Stomach (tissue), 8 donors: ENCODE measurements at regions not wholly inside any gene's neighbourhood (a gene's known extent, or its start where the extent isn't known, plus 50 kb on each side); places are given as distances from the start of the nearest gene placed in this dataset.

Experiments
- DNase-seq, 2 donors: peaks; one replicate each; pipeline versions ENCODE4 v3.0.0 to v3.0.0-alpha.2; 2013 to 2019
- H3K27ac ChIP-seq, 5 donors: fragments of 200-600 bp in 4 of 5; sonication (generic) in 4 of 5; one replicate each; pipeline ENCODE4 v1.5.1; 2013 to 2019; ENCODE audit warnings: mild to moderate bottlenecking in 1 of 5, moderate library complexity in 1 of 5
- H3K27me3 ChIP-seq, 3 donors: fragments of 200-600 bp; sonication (generic); one replicate each; pipeline ENCODE4 v1.5.1; 2017 to 2019; ENCODE audit warnings: mixed run types in 1 of 3
- H3K36me3 ChIP-seq, 4 donors: fragments of 200-600 bp; sonication (generic); 1 replicate in 3 of 4; 2 replicates in 1 of 4; pipeline ENCODE4 v1.5.1; 2016 to 2019
- H3K4me1 ChIP-seq, 4 donors: fragments of 200-600 bp; sonication (generic); one replicate each; pipeline ENCODE4 v1.5.1; 2016 to 2019
- H3K4me3 ChIP-seq, 4 donors: fragments of 200-600 bp; sonication (generic) in 3 of 4; one replicate each; pipeline ENCODE4 v1.5.1; 2016 to 2019; ENCODE audit warnings: mild to moderate bottlenecking in 1 of 4
- H3K9me3 ChIP-seq, 4 donors: fragments of 200-600 bp; sonication (generic); one replicate each; pipeline ENCODE4 v1.5.1; 2016 to 2019
- EP300 ChIP-seq: sonication (generic); formaldehyde crosslinking; IDR thresholded peaks from one replicate; pipeline ENCODE4 v1.6.1; 2017; ENCODE audit warnings: antibody characterized with exemption
- POLR2A ChIP-seq, 4 donors: fragments of 450-650 bp; IDR thresholded peaks; one replicate each; pipeline ENCODE4 v1.6.1; 2016; ENCODE audit warnings: antibody characterized with exemption in 4 of 4, control low read depth in 2 of 4, mild to moderate bottlenecking in 1 of 4, moderate library complexity in 1 of 4
- POLR2AphosphoS5 ChIP-seq, 3 donors: sonication (generic); formaldehyde crosslinking; IDR thresholded peaks; one replicate each; pipeline ENCODE4 v1.6.1; 2016; ENCODE audit warnings: antibody characterized with exemption in 3 of 3
- WGBS, 5 donors: extraction: QIAGEN DNeasy Blood & Tissue Kit in 3 of 5; methylation state at CpG; one replicate each; pipeline versions ENCODE4 v1.1.5 to v1.1.7; 2013 to 2018; 5-methylcytosine and 5-hydroxymethylcytosine counted together
- intact Hi-C: fragments of 100-400 bp; cut with DNase I; formaldehyde crosslinking; loops from one replicate; pipeline ENCODE4 v1.15.1; 2023; ENCODE audit warnings: low total_unique reads
- TF ChIP-seq, protein P1 (sequence below), 7 experiments: fragments of 450-650 bp in 4 of 7; fragments of 200-600 bp in 3 of 7; sonication (generic) in 3 of 7; IDR thresholded peaks; one replicate each; pipeline ENCODE4 v1.5.1; 2016 to 2019; ENCODE audit warnings: antibody characterized with exemption in 7 of 7, control low read depth in 2 of 7, mild to moderate bottlenecking in 1 of 7
- donor health status: healthy with polysubstance abuse.
- donor health status: Bipolar disorder and iron deficiency.
- donor health status: healthy.

GRCh38 chr14:54182419-54183045 is 214.3 kb upstream of the CDKN3 start:
- TF ChIP-seq, protein P1, sequence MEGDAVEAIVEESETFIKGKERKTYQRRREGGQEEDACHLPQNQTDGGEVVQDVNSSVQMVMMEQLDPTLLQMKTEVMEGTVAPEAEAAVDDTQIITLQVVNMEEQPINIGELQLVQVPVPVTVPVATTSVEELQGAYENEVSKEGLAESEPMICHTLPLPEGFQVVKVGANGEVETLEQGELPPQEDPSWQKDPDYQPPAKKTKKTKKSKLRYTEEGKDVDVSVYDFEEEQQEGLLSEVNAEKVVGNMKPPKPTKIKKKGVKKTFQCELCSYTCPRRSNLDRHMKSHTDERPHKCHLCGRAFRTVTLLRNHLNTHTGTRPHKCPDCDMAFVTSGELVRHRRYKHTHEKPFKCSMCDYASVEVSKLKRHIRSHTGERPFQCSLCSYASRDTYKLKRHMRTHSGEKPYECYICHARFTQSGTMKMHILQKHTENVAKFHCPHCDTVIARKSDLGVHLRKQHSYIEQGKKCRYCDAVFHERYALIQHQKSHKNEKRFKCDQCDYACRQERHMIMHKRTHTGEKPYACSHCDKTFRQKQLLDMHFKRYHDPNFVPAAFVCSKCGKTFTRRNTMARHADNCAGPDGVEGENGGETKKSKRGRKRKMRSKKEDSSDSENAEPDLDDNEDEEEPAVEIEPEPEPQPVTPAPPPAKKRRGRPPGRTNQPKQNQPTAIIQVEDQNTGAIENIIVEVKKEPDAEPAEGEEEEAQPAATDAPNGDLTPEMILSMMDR (IDR thresholded peaks at IDR 0.05): no peak
- TF ChIP-seq POLR2AphosphoS5 (IDR thresholded peaks at IDR 0.05) (no peak), POLR2A (IDR thresholded peaks at IDR 0.05) (no peak)
- H3K36me3 ChIP-seq: no peaks in the 10 kb centered on the region
- 72 to 88% (median 84%) methylated on average over 2 of the region's 2 CpGs for WGBS, 5 donors
- no peaks in the 10 kb centered on the region for H3K9me3 ChIP-seq
- DNase-seq: no peak
- intact Hi-C loops: no loop called here
- peaks cover 0 to 16% (median 7%) of the 10 kb centered on the region in 4 donors for H3K4me1 ChIP-seq
- H3K27me3 ChIP-seq: no peaks in the 10 kb centered on the region
- no peak overlapping the region for H3K27ac ChIP-seq
- H3K4me3 ChIP-seq: no peak overlapping the region

GRCh38 chr14:54186821-54187763 is 209.7 kb upstream of the CDKN3 start:
- TF ChIP-seq POLR2AphosphoS5 (IDR thresholded peaks at IDR 0.05) (no peak), POLR2A (IDR thresholded peaks at IDR 0.05) (no peak), EP300 (no peak)
- TF ChIP-seq, protein P1 (IDR thresholded peaks at IDR 0.05): no peak
- H3K4me1 ChIP-seq: peaks cover 0 to 18% (median 3%) of the 10 kb centered on the region in 4 donors
- intact Hi-C loops: no loop called here
- H3K27me3 ChIP-seq: no peaks in the 10 kb centered on the region
- no peak overlapping the region for H3K27ac ChIP-seq
- DNase-seq: no peak
- no peaks in the 10 kb centered on the region for H3K9me3 ChIP-seq
- H3K36me3 ChIP-seq: no peaks in the 10 kb centered on the region
- no peak overlapping the region for H3K4me3 ChIP-seq
- WGBS, 5 donors: 91 to 96% (median 95%) methylated on average over 7 of the region's 7 CpGs

DNA sequence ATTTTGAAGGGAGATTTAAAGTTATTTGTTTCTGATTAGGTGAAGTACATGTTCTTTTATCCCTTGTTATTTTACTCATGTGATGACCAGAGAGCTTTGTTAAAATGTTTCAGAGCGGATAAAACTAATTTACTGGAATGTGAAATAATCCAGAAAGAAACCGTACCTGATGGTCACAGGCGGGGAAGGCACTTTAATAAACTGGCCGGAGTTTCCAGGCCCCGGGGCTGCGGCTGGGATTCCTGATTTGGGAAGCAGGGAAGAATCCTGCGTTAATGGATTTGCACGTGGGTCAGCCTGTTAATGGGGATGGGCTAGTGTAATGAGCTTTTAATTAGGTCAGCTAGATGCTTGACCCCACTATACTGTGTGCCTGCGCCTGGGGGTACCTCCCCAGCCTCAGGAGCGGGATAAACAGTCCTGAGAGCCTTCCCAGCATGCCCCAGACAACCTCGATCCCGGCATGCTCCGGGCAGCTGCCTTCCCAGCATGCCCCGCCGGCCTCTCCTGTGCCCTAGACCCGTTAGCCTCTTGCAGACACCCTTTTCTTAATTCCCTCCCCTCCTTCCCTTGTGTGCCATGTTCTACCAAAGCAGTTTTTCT is 208.6 kb upstream of the CDKN3 start:
- Histone ChIP-seq H3K36me3 (no peaks in the 10 kb centered on the region), H3K27ac (no peak overlapping the region), H3K4me3 (no peak overlapping the region), H3K9me3 (no peaks in the 10 kb centered on the region), H3K27me3 (no peaks in the 10 kb centered on the region), H3K4me1 (peaks cover 0 to 10% (median 3%) of the 10 kb centered on the region in 4 donors)
- 87 to 96% (median 94%) methylated on average over 16 of the region's 16 CpGs for WGBS, 5 donors
- intact Hi-C loops: no loop called here
- DNase-seq: no peak
- TF ChIP-seq, protein P1 (IDR thresholded peaks at IDR 0.05): no peak

DNA sequence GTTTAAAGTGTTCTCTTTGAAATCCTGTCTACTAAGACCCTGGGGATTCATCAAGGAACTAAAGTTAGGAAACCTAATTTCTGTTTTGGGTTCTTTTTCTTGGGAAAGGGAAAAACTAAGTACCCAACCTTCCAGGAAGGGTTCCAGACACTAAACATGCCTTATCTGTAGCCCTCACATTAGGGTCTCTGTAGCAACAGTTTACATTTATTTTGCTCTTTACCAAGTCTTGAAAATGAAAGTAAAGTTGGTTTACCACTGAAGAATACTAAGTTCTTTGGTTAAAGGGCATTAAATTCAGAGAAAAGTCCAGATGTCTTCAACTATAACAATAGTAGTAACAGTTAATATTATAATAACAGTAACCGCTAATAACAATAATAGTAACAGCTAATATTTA is 207.5 kb upstream of the CDKN3 start:
- intact Hi-C loops: no loop called here
- Histone ChIP-seq H3K36me3 (no peaks in the 10 kb centered on the region), H3K4me3 (no peak overlapping the region), H3K27ac (peak overlapping the region in 1 of 5 donors; percentile 4), H3K27me3 (no peaks in the 10 kb centered on the region), H3K9me3 (no peaks in the 10 kb centered on the region), H3K4me1 (peaks cover 0 to 9% (median 4%) of the 10 kb centered on the region in 4 donors)
- 85 to 91% (median 87%) methylated on average over 1 of the region's 1 CpG for WGBS, 5 donors
- no peak for TF ChIP-seq POLR2AphosphoS5 (IDR thresholded peaks at IDR 0.05)
- TF ChIP-seq, protein P1 (IDR thresholded peaks at IDR 0.05): no peak
- TF ChIP-seq EP300: no peak
- no peak for TF ChIP-seq POLR2A (IDR thresholded peaks at IDR 0.05)
- no peak for DNase-seq
